ENCODE measurements at regions not wholly inside any gene's neighbourhood (a gene's known extent, or its start where the extent isn't known, plus 50 kb on each side); places are given as distances from the start of the nearest gene placed in this dataset.

DNA sequence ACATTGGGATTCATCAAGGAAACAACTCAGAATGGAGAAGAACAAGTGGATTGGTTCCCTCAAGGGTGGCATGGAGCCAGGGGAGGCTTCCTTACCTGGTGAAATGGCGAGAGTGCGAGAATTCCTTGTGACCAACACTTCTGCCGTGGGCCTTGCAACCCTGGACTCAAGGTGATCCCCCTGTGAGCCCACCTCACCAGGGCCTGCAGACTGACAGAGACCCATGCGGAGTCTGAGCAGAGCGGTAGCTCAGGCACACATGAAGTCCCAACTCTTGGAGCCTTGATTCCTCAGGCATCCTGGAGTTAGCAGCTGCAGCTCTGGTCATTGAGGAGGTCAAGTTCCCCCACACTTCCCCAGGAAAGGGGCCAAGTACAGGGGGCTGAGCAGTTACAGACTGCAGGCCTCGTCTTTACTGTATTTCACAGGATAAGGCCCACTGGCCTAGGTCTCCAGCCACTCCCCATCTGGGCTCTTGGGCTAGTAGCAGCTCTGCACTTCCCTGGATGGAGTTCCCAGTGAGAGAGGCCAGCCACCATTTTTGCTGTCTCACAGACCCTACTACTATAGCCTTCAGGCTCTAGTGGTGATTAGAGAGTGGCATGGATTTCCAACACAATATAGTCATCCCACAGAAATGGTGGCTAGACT, 269.5 kb upstream of the DCBLD2 start:
- Histone ChIP-seq H3K27ac (ENCODE audit: low read depth, low read length) (no peak overlapping the region), H3K9me3 (ENCODE audit: control insufficient read depth, insufficient read depth, low read length) (no peaks in the 10 kb centered on the region), H3K4me3 (ENCODE audit: low read depth, low read length) (no peak overlapping the region), H3K36me3 (ENCODE audit: control insufficient read depth, insufficient read depth, low read length) (no peaks in the 10 kb centered on the region), H3K9ac (ENCODE audit: low read depth, low read length) (no peak overlapping the region), H3K27me3 (ENCODE audit: control insufficient read depth, insufficient read depth, low read length) (no peaks in the 10 kb centered on the region), H3K4me1 (ENCODE audit: control insufficient read depth, insufficient read depth, low read length) (no peaks in the 10 kb centered on the region)

DNA sequence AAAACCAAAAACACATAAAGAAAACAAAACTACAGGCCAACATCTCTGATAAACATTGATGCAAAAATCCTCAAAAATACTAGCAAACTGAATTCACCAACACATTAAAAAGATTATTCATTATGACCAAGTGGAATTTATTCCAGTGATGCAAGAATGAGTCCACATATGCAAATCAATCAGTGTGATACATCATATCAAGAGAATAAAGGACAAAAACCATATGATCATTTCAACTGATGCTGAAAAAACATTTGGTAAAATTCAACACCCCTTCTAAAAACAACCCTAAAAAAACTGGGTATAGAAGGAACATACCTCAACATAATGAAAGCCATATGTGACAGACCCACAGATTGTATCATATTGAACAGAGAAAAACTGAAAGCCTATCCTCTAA, 265.6 kb upstream of the DCBLD2 start:
- Histone ChIP-seq H3K4me3 (ENCODE audit: low read depth, low read length) (no peak overlapping the region), H3K9me3 (ENCODE audit: control insufficient read depth, insufficient read depth, low read length) (no peaks in the 10 kb centered on the region), H3K9ac (ENCODE audit: low read depth, low read length) (no peak overlapping the region), H3K36me3 (ENCODE audit: control insufficient read depth, insufficient read depth, low read length) (no peaks in the 10 kb centered on the region), H3K4me1 (ENCODE audit: control insufficient read depth, insufficient read depth, low read length) (no peaks in the 10 kb centered on the region), H3K27me3 (ENCODE audit: control insufficient read depth, insufficient read depth, low read length) (no peaks in the 10 kb centered on the region), H3K27ac (ENCODE audit: low read depth, low read length) (no peak overlapping the region)

DNA sequence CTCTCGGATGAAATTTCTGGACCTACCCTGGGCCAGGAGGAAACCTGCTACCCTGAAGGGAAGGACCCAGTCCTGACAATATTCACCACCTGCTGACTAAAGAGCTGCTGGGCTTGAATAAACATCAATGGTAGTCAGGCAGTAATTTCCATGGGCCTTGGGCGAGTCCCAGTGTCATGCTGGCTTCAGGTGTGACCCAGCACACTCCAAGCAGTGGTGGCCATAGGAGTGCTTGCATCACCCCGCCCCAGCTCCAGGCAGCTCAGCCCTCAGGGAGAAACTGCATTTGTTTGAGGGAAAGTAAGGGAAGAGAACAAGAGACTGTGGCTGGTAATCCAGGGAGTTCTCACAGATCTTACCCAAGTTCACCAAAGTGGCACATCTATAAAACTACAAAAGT, 261.8 kb upstream of the DCBLD2 start:
- H3K9me3 ChIP-seq (ENCODE audit: control insufficient read depth, insufficient read depth, low read length) = peaks cover 20% of the 10 kb centered on the region
- no peak overlapping the region for H3K9ac ChIP-seq (ENCODE audit: low read depth, low read length)
- no peak overlapping the region for H3K4me3 ChIP-seq (ENCODE audit: low read depth, low read length)
- no peak overlapping the region for H3K27ac ChIP-seq (ENCODE audit: low read depth, low read length)
- H3K27me3 ChIP-seq (ENCODE audit: control insufficient read depth, insufficient read depth, low read length) = no peaks in the 10 kb centered on the region
- no peaks in the 10 kb centered on the region for H3K36me3 ChIP-seq (ENCODE audit: control insufficient read depth, insufficient read depth, low read length)
- no peaks in the 10 kb centered on the region for H3K4me1 ChIP-seq (ENCODE audit: control insufficient read depth, insufficient read depth, low read length)

GRCh38 chr3:99159220-99159762, 257.8 kb upstream of the DCBLD2 start:
- Histone ChIP-seq H3K27me3 (ENCODE audit: control insufficient read depth, insufficient read depth, low read length) (no peaks in the 10 kb centered on the region), H3K4me1 (ENCODE audit: control insufficient read depth, insufficient read depth, low read length) (no peaks in the 10 kb centered on the region), H3K4me3 (ENCODE audit: low read depth, low read length) (no peak overlapping the region), H3K27ac (ENCODE audit: low read depth, low read length) (no peak overlapping the region), H3K9me3 (ENCODE audit: control insufficient read depth, insufficient read depth, low read length) (peaks cover 40% of the 10 kb centered on the region), H3K9ac (ENCODE audit: low read depth, low read length) (no peak overlapping the region), H3K36me3 (ENCODE audit: control insufficient read depth, insufficient read depth, low read length) (no peaks in the 10 kb centered on the region)

- peaks cover 6% of the 10 kb centered on the region; the same call in 1 of the 2 replicates for H3K4me1 ChIP-seq (ENCODE audit: control insufficient read depth, insufficient read depth, low read length)
- H3K4me3 ChIP-seq (ENCODE audit: low read depth, low read length) = no peak overlapping the region
- H3K27me3 ChIP-seq (ENCODE audit: control insufficient read depth, insufficient read depth, low read length) = no peaks in the 10 kb centered on the region
- no peak overlapping the region for H3K27ac ChIP-seq (ENCODE audit: low read depth, low read length)
- H3K36me3 ChIP-seq (ENCODE audit: control insufficient read depth, insufficient read depth, low read length) = no peaks in the 10 kb centered on the region
- H3K9me3 ChIP-seq (ENCODE audit: control insufficient read depth, insufficient read depth, low read length) = peaks cover 9% of the 10 kb centered on the region
- no peak overlapping the region for H3K9ac ChIP-seq (ENCODE audit: low read depth, low read length)
Measured at GRCh38 chr3:99145031-99145430, 243.5 kb upstream of the DCBLD2 start.

DNA sequence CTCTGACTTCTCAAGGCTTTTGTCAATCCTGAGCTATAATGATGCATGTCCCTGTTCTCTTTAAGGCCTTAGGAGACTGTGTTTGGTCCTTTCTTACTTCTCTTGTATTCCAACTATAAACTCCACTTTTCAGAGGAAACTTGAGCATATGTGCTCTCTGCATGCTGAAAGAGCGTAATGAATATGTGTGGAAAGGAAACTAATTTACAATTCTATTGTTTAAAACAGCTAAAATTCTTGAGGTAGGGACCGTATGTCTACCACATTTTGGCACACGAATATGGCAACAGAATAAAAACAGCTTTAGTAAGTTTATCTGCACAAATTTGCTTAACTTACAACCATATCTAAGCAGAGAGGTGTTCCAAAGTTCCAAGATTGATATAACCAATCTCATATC, 242.0 kb upstream of the DCBLD2 start:
- no peak overlapping the region for H3K9ac ChIP-seq (ENCODE audit: low read depth, low read length)
- no peaks in the 10 kb centered on the region for H3K36me3 ChIP-seq (ENCODE audit: control insufficient read depth, insufficient read depth, low read length)
- H3K9me3 ChIP-seq (ENCODE audit: control insufficient read depth, insufficient read depth, low read length) = peaks cover 9% of the 10 kb centered on the region
- H3K27me3 ChIP-seq (ENCODE audit: control insufficient read depth, insufficient read depth, low read length) = no peaks in the 10 kb centered on the region
- H3K27ac ChIP-seq (ENCODE audit: low read depth, low read length) = no peak overlapping the region
- peaks cover 6% of the 10 kb centered on the region; the same call in 1 of the 2 replicates for H3K4me1 ChIP-seq (ENCODE audit: control insufficient read depth, insufficient read depth, low read length)
- no peak overlapping the region for H3K4me3 ChIP-seq (ENCODE audit: low read depth, low read length)

DNA sequence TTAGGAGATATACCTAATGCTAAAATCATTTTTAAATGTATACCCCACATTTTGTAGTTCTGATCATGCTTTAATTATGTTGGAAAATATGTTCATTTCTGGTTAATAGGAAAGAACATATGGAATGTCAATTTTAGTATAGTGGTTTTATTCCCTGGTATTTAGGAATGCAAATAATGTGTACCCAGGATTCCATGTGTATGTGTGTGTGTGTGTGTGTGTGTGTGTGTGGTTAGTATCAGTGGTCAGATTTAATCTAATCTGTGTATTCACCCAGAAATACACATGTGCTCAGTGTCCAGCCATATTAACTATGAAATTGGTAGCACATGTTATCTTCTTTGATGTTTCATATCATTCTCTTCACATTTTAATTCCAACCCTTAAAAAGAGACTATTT, 233.5 kb upstream of the DCBLD2 start:
- no peaks in the 10 kb centered on the region; the same call in 1 of the 2 replicates for H3K9me3 ChIP-seq (ENCODE audit: control insufficient read depth, insufficient read depth, low read length)
- H3K27ac ChIP-seq (ENCODE audit: low read depth, low read length) = no peak overlapping the region
- H3K9ac ChIP-seq (ENCODE audit: low read depth, low read length) = no peak overlapping the region
- H3K27me3 ChIP-seq (ENCODE audit: control insufficient read depth, insufficient read depth, low read length) = no peaks in the 10 kb centered on the region
- no peak overlapping the region for H3K4me3 ChIP-seq (ENCODE audit: low read depth, low read length)
- no peaks in the 10 kb centered on the region for H3K36me3 ChIP-seq (ENCODE audit: control insufficient read depth, insufficient read depth, low read length)
- H3K4me1 ChIP-seq (ENCODE audit: control insufficient read depth, insufficient read depth, low read length) = no peaks in the 10 kb centered on the region

GRCh38 chr3:99131876-99132275, 230.4 kb upstream of the DCBLD2 start:
- H3K4me1 ChIP-seq (ENCODE audit: control insufficient read depth, insufficient read depth, low read length) = no peaks in the 10 kb centered on the region
- H3K9me3 ChIP-seq (ENCODE audit: control insufficient read depth, insufficient read depth, low read length) = no peaks in the 10 kb centered on the region; the same call in 1 of the 2 replicates
- no peak overlapping the region for H3K9ac ChIP-seq (ENCODE audit: low read depth, low read length)
- no peak overlapping the region for H3K27ac ChIP-seq (ENCODE audit: low read depth, low read length)
- H3K36me3 ChIP-seq (ENCODE audit: control insufficient read depth, insufficient read depth, low read length) = no peaks in the 10 kb centered on the region
- H3K27me3 ChIP-seq (ENCODE audit: control insufficient read depth, insufficient read depth, low read length) = no peaks in the 10 kb centered on the region
- no peak overlapping the region for H3K4me3 ChIP-seq (ENCODE audit: low read depth, low read length)

GRCh38 chr3:99128725-99129505, 227.4 kb upstream of the DCBLD2 start:
- Histone ChIP-seq H3K4me3 (ENCODE audit: low read depth, low read length) (no peak overlapping the region), H3K36me3 (ENCODE audit: control insufficient read depth, insufficient read depth, low read length) (no peaks in the 10 kb centered on the region), H3K9ac (ENCODE audit: low read depth, low read length) (no peak overlapping the region), H3K27ac (ENCODE audit: low read depth, low read length) (no peak overlapping the region), H3K4me1 (ENCODE audit: control insufficient read depth, insufficient read depth, low read length) (no peaks in the 10 kb centered on the region), H3K9me3 (ENCODE audit: control insufficient read depth, insufficient read depth, low read length) (no peaks in the 10 kb centered on the region), H3K27me3 (ENCODE audit: control insufficient read depth, insufficient read depth, low read length) (no peaks in the 10 kb centered on the region)

GRCh38 chr3:99128235-99128634, 226.7 kb upstream of the DCBLD2 start:
- H3K4me3 ChIP-seq (ENCODE audit: low read depth, low read length) = no peak overlapping the region
- H3K27ac ChIP-seq (ENCODE audit: low read depth, low read length) = no peak overlapping the region
- H3K9me3 ChIP-seq (ENCODE audit: control insufficient read depth, insufficient read depth, low read length) = no peaks in the 10 kb centered on the region
- H3K9ac ChIP-seq (ENCODE audit: low read depth, low read length) = no peak overlapping the region
- H3K4me1 ChIP-seq (ENCODE audit: control insufficient read depth, insufficient read depth, low read length) = no peaks in the 10 kb centered on the region
- no peaks in the 10 kb centered on the region for H3K36me3 ChIP-seq (ENCODE audit: control insufficient read depth, insufficient read depth, low read length)
- H3K27me3 ChIP-seq (ENCODE audit: control insufficient read depth, insufficient read depth, low read length) = no peaks in the 10 kb centered on the region

- Histone ChIP-seq H3K27ac (ENCODE audit: low read depth, low read length) (no peak overlapping the region), H3K4me3 (ENCODE audit: low read depth, low read length) (no peak overlapping the region), H3K9ac (ENCODE audit: low read depth, low read length) (no peak overlapping the region), H3K9me3 (ENCODE audit: control insufficient read depth, insufficient read depth, low read length) (no peaks in the 10 kb centered on the region), H3K27me3 (ENCODE audit: control insufficient read depth, insufficient read depth, low read length) (no peaks in the 10 kb centered on the region), H3K4me1 (ENCODE audit: control insufficient read depth, insufficient read depth, low read length) (no peaks in the 10 kb centered on the region), H3K36me3 (ENCODE audit: control insufficient read depth, insufficient read depth, low read length) (no peaks in the 10 kb centered on the region)
Measured at GRCh38 chr3:99126316-99126715, 224.8 kb upstream of the DCBLD2 start.

All from HUES48 (cell line).